Fibroblast of villous mesenchyme (primary cell): ENCODE measurements at regions not wholly inside any gene's neighbourhood (a gene's known extent, or its start where the extent isn't known, plus 50 kb on each side); places are given as distances from the start of the nearest gene placed in this dataset.

Source experiments
- DNase-seq: peaks from one replicate; pipeline ENCODE4 v3.0.0-alpha.2; 2010; ENCODE audit warnings: low read depth
- H3K4me3 ChIP-seq: 2 replicates; pipeline ENCODE4 v1.5.1; 2011; ENCODE audit warnings: low read depth, mild to moderate bottlenecking, low read length
- TF ChIP-seq, protein P1 (sequence below): IDR thresholded peaks from 2 replicates; pipeline ENCODE4 v1.5.1; 2012; ENCODE audit warnings: low read depth, mild to moderate bottlenecking, low read length; ENCODE audit not compliant: insufficient read depth

DNA sequence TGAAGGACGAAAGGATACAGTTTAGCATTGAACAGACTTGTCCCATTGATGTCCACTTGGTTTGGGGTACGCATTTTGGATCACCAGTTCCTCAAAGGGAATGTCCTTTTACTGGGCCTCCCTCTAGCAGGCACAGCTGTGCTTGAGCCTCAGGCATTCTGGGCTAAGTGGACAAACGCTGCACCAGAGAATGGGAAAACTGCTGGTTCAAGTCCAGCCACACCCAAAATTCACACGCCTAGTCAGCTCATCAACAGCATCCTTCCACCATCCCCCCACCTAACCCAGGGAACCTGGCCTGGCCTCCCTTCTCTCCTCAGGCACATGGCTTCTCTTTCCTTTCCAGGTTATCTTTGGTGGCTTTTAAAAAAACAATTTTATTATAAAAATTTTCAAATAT is 59.1 kb upstream of the ALDH1A3 start:
- no peak overlapping the region for H3K4me3 ChIP-seq
- TF ChIP-seq, protein P1, sequence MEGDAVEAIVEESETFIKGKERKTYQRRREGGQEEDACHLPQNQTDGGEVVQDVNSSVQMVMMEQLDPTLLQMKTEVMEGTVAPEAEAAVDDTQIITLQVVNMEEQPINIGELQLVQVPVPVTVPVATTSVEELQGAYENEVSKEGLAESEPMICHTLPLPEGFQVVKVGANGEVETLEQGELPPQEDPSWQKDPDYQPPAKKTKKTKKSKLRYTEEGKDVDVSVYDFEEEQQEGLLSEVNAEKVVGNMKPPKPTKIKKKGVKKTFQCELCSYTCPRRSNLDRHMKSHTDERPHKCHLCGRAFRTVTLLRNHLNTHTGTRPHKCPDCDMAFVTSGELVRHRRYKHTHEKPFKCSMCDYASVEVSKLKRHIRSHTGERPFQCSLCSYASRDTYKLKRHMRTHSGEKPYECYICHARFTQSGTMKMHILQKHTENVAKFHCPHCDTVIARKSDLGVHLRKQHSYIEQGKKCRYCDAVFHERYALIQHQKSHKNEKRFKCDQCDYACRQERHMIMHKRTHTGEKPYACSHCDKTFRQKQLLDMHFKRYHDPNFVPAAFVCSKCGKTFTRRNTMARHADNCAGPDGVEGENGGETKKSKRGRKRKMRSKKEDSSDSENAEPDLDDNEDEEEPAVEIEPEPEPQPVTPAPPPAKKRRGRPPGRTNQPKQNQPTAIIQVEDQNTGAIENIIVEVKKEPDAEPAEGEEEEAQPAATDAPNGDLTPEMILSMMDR, result no peak
- DNase-seq, result no peak

DNA sequence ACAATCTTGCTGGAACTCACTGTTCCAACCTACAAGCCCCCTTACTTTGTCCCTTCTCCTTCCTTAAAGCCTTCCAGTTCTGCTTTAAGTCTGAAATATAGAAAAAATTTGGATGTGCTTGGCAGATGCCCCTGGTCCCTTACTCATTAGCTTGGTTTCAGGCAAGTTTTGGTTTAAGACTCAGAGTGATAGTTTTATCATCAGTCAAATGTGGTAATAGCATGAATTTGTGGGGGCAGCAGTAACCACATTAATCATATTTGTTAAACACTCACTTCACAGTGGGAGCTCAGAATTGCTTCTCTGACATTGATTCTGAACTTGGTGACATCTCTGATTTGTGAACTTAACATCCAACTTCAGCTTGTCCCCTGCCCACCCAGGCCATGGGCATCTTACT is 58.3 kb upstream of the ALDH1A3 start:
- H3K4me3 ChIP-seq, result no peak overlapping the region
- TF ChIP-seq, protein P1, result no peak
- no peak for DNase-seq

DNA sequence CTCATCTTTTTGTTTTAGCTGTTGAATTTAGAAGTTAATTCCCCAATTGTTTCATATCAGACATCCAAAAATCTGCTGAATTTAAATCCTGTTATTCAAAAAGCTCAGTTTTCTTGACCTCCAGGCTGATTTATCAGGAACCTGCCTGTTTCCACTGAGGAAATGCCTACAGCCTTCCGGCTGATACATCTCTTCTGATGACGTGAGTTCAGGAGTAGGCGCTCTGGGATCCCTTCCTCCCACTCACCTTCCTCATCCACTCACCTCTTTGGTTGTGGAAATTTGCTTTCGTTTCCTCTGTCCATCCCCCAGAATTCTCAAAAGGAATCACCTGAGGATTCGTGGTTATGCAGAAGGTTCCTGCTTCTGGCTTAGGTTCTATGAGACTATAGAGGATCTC is 55.4 kb upstream of the ALDH1A3 start:
- DNase-seq, result no peak
- TF ChIP-seq, protein P1, result no peak
- no peak overlapping the region for H3K4me3 ChIP-seq

DNA sequence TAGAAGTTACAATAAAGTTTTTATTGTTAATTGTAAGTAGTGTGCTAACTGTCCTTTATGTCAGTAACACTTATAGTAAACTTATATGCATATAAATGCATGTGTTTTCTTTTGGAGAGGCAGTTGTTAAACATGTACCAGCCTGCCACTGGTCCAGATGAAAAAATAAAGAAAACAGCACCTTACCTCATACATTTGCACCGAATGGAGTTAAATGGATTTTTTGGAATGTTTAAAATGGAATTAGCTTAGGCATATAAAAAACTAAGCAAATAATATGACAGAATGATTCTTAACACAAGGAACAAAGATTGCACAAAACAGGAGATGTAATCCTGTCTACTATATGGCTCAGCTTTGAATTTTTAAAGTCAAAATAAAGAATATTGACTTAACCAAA is 50.2 kb upstream of the ALDH1A3 start:
- H3K4me3 ChIP-seq, result no peak overlapping the region
- TF ChIP-seq, protein P1, result no peak
- no peak for DNase-seq
